Transverse colon (tissue), 4 donors: ENCODE measurements at regions not wholly inside any gene's neighbourhood (a gene's known extent, or its start where the extent isn't known, plus 50 kb on each side); places are given as distances from the start of the nearest gene placed in this dataset.

Experiments used
- DNase-seq: peaks from one replicate; pipeline ENCODE4 v3.0.0-alpha.2; 2019
- H3K27ac ChIP-seq, 4 donors: fragments of 200-600 bp; sonication (generic); 2 replicates each; pipeline ENCODE4 v1.5.1; 2016 to 2018; ENCODE audit warnings: inconsistent platforms in 4 of 4
- H3K27me3 ChIP-seq: fragments of 200-600 bp; sonication (generic); 2 replicates; pipeline ENCODE4 v1.5.1; 2017; ENCODE audit warnings: inconsistent platforms
- H3K36me3 ChIP-seq, 4 donors: fragments of 200-600 bp; sonication (generic); 2 replicates each; pipeline ENCODE4 v1.5.1; 2017 to 2019; ENCODE audit warnings: inconsistent platforms in 4 of 4
- H3K4me1 ChIP-seq, 4 donors: fragments of 200-600 bp; sonication (generic); 2 replicates each; pipeline ENCODE4 v1.5.1; 2017 to 2020; ENCODE audit warnings: inconsistent platforms in 4 of 4
- H3K4me3 ChIP-seq, 4 donors: fragments of 200-600 bp; sonication (generic); 1 replicate in 1 of 4; 2 replicates in 3 of 4; pipeline versions ENCODE4 v1.5.1 to v1.6.1; 2017 to 2019; ENCODE audit warnings: inconsistent platforms in 4 of 4
- H3K9me3 ChIP-seq, 2 donors: fragments of 200-600 bp; sonication (generic); 2 replicates each; pipeline ENCODE4 v1.5.1; 2017 to 2019; ENCODE audit warnings: inconsistent platforms in 2 of 2
- EP300 ChIP-seq: sonication (generic); formaldehyde crosslinking; IDR thresholded peaks from one replicate; pipeline ENCODE4 v1.6.1; 2017; ENCODE audit warnings: antibody characterized with exemption, low read depth
- POLR2A ChIP-seq: fragments of 450-650 bp; IDR thresholded peaks from one replicate; pipeline ENCODE4 v1.6.1; 2016; ENCODE audit warnings: antibody characterized with exemption, mild to moderate bottlenecking, moderate library complexity
- POLR2AphosphoS5 ChIP-seq, 3 donors: sonication (generic); formaldehyde crosslinking; IDR thresholded peaks; one replicate each; pipeline ENCODE4 v1.6.1; 2016; ENCODE audit warnings: antibody characterized with exemption in 3 of 3
- WGBS, 2 donors: methylation state at CpG; one replicate each; pipeline ENCODE4 v1.1.5; 2018; ENCODE audit warnings: low coverage in 1 of 2; 5-methylcytosine and 5-hydroxymethylcytosine counted together
- in situ Hi-C, 4 donors: fragments of 200-750 bp; cut with MboI; loops; one replicate each; pipeline versions ENCODE4 v1.15.0 to v1.15.1; 2017; ENCODE audit warnings: low sequenced_read_pairs in 3 of 4, low pct_ligation_motif_present in 1 of 4, low pct_unique_long_range_greater_than_20kb in 1 of 4
- intact Hi-C: fragments of 100-400 bp; cut with DNase I; formaldehyde crosslinking; loops from one replicate; pipeline ENCODE4 v1.15.1; 2023; ENCODE audit warnings: low total_unique reads
- TF ChIP-seq, protein P1 (sequence below), 5 experiments: fragments of 200-600 bp in 3 of 5; fragments of 450-650 bp in 2 of 5; sonication (generic) in 3 of 5; IDR thresholded peaks; 1 replicate in 2 of 5; 2 replicates in 3 of 5; pipeline ENCODE4 v1.5.1; 2016 to 2017; ENCODE audit warnings: antibody characterized with exemption in 5 of 5, inconsistent platforms in 3 of 5, mild to moderate bottlenecking in 2 of 5, moderate library complexity in 1 of 5

DNA sequence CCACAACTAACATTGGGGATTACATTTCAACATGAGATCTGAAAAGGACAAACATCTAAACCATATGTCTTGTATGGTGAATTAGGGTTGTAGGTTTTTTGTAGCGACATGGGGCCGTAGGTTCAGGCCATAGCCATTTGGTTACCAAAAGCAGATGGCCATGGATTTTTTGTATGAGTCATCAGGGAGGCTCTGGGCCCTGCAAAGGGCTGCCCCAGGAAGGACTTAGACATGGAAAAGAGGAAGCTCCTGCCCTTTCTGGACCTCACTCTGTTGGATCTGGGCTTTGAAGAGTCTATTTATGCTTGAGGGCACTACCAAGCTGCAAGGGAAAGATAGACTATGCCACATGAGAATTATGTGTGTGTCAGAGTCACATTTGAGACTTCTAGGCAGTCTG, 89.3 kb upstream of the DHRS4 start:
- in situ Hi-C loops: no loop called here
- Histone ChIP-seq H3K9me3 (no peaks in the 10 kb centered on the region), H3K27ac (no peak overlapping the region), H3K4me3 (no peak overlapping the region), H3K36me3 (no peaks in the 10 kb centered on the region), H3K4me1 (no peaks in the 10 kb centered on the region), H3K27me3 (no peaks in the 10 kb centered on the region)
- WGBS, 2 donors: 91% methylated on average over 2 of the region's 2 CpGs; no CpG with 5 or more reads in 1 of the 2 donors
- intact Hi-C loops: no loop called here
- TF ChIP-seq, protein P1, sequence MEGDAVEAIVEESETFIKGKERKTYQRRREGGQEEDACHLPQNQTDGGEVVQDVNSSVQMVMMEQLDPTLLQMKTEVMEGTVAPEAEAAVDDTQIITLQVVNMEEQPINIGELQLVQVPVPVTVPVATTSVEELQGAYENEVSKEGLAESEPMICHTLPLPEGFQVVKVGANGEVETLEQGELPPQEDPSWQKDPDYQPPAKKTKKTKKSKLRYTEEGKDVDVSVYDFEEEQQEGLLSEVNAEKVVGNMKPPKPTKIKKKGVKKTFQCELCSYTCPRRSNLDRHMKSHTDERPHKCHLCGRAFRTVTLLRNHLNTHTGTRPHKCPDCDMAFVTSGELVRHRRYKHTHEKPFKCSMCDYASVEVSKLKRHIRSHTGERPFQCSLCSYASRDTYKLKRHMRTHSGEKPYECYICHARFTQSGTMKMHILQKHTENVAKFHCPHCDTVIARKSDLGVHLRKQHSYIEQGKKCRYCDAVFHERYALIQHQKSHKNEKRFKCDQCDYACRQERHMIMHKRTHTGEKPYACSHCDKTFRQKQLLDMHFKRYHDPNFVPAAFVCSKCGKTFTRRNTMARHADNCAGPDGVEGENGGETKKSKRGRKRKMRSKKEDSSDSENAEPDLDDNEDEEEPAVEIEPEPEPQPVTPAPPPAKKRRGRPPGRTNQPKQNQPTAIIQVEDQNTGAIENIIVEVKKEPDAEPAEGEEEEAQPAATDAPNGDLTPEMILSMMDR (IDR thresholded peaks at IDR 0.05): no peak
- TF ChIP-seq POLR2AphosphoS5 (IDR thresholded peaks at IDR 0.05): no peak
- TF ChIP-seq POLR2A: no peak
- no peak for TF ChIP-seq EP300
- no peak for DNase-seq

GRCh38 chr14:23864861-23865260, 88.7 kb upstream of the DHRS4 start:
- Histone ChIP-seq H3K27ac (no peak overlapping the region), H3K4me3 (no peak overlapping the region), H3K9me3 (no peaks in the 10 kb centered on the region), H3K36me3 (no peaks in the 10 kb centered on the region), H3K27me3 (no peaks in the 10 kb centered on the region), H3K4me1 (no peaks in the 10 kb centered on the region)
- WGBS, 2 donors: 61 to 74% methylated on average over 3 of the region's 3 CpGs
- in situ Hi-C loops: no loop called here
- no peak for DNase-seq
- TF ChIP-seq POLR2AphosphoS5 (IDR thresholded peaks at IDR 0.05) (no peak), EP300 (no peak), POLR2A (no peak)
- TF ChIP-seq, protein P1 (IDR thresholded peaks at IDR 0.05): no peak
- intact Hi-C loops: no loop called here

GRCh38 chr14:23865502-23865901, 88.1 kb upstream of the DHRS4 start:
- in situ Hi-C loops (no loop called here), intact Hi-C loops (no loop called here)
- no peak overlapping the region for H3K4me3 ChIP-seq
- TF ChIP-seq POLR2A (no peak), EP300 (no peak), POLR2AphosphoS5 (IDR thresholded peaks at IDR 0.05) (no peak)
- TF ChIP-seq, protein P1 (IDR thresholded peaks at IDR 0.05): no peak
- no peaks in the 10 kb centered on the region for H3K4me1 ChIP-seq
- H3K9me3 ChIP-seq: no peaks in the 10 kb centered on the region
- H3K27ac ChIP-seq: no peak overlapping the region
- DNase-seq: no peak
- WGBS, 2 donors: 72% methylated on average over 2 of the region's 2 CpGs; no CpG with 5 or more reads in 1 of the 2 donors
- H3K27me3 ChIP-seq: no peaks in the 10 kb centered on the region
- H3K36me3 ChIP-seq: no peaks in the 10 kb centered on the region

- TF ChIP-seq, protein P1 (IDR thresholded peaks at IDR 0.05): no peak
- no peak for TF ChIP-seq POLR2AphosphoS5 (IDR thresholded peaks at IDR 0.05)
- TF ChIP-seq POLR2A: no peak
- TF ChIP-seq EP300: no peak
- DNase-seq: no peak
- no peaks in the 10 kb centered on the region for H3K4me1 ChIP-seq
- H3K27me3 ChIP-seq: no peaks in the 10 kb centered on the region
- no peaks in the 10 kb centered on the region for H3K9me3 ChIP-seq
- no peak overlapping the region for H3K4me3 ChIP-seq
- in situ Hi-C loops (no loop called here), intact Hi-C loops (no loop called here)
- H3K36me3 ChIP-seq: no peaks in the 10 kb centered on the region
- 64 to 85% methylated on average over 2 to 6 of the region's 6 CpGs for WGBS, 2 donors
- H3K27ac ChIP-seq: no peak overlapping the region
Observed at GRCh38 chr14:23866269-23866668, 87.3 kb upstream of the DHRS4 start.
